Mesendoderm (in vitro differentiated cells): ENCODE measurements at regions not wholly inside any gene's neighbourhood (a gene's known extent, or its start where the extent isn't known, plus 50 kb on each side); places are given as distances from the start of the nearest gene placed in this dataset.

ENCODE experiments used
- DNase-seq: peaks from one replicate; pipeline ENCODE4 v3.0.0; 2013
- H2AK5ac ChIP-seq: 2 replicates; pipeline ENCODE4 v1.6.1; 2013; ENCODE audit warnings: low read length, inconsistent platforms
- H2BK120ac ChIP-seq: 2 replicates; pipeline ENCODE4 v1.6.1; 2013; ENCODE audit warnings: low read depth, mild to moderate bottlenecking, low read length, moderate library complexity, mixed read lengths
- H2BK15ac ChIP-seq: replicated peaks from 2 replicates; pipeline ENCODE4 v1.6.1; 2013; ENCODE audit warnings: low read depth, mild to moderate bottlenecking, moderate library complexity
- H2BK5ac ChIP-seq: 2 replicates; pipeline ENCODE4 v1.6.1; 2013; ENCODE audit warnings: low read length, inconsistent platforms
- H3K18ac ChIP-seq: 2 replicates; pipeline ENCODE4 v1.6.1; 2013; ENCODE audit warnings: mild to moderate bottlenecking, low read length, mixed read lengths
- H3K23ac ChIP-seq: one replicate; pipeline ENCODE4 v1.6.1; 2013; ENCODE audit warnings: low read length
- H3K27ac ChIP-seq: 2 replicates; pipeline ENCODE4 v1.5.1; 2013; ENCODE audit warnings: low read depth, mild to moderate bottlenecking, inconsistent platforms, low read length, moderate library complexity
- H3K27me3 ChIP-seq: 2 replicates; pipeline ENCODE4 v1.6.1; 2013; ENCODE audit warnings: low read length, control low read depth, mild to moderate bottlenecking, inconsistent platforms; ENCODE audit not compliant: insufficient read depth, poor library complexity
- H3K36me3 ChIP-seq: 2 replicates; pipeline ENCODE4 v1.6.1; 2013; ENCODE audit warnings: low read length, inconsistent platforms; ENCODE audit not compliant: control insufficient read depth, insufficient read depth
- H3K4ac ChIP-seq: one replicate; pipeline ENCODE4 v1.6.1; 2013; ENCODE audit warnings: low read depth, mild to moderate bottlenecking, low read length, moderate library complexity
- H3K4me1 ChIP-seq: 2 replicates; pipeline ENCODE4 v1.6.1; 2013; ENCODE audit warnings: low read depth, low read length, inconsistent platforms; ENCODE audit not compliant: control insufficient read depth
- H3K4me2 ChIP-seq: 2 replicates; pipeline ENCODE4 v1.6.1; 2013; ENCODE audit warnings: low read length
- H3K4me3 ChIP-seq: 2 replicates; pipeline ENCODE4 v1.5.1; 2013; ENCODE audit warnings: mild to moderate bottlenecking, low read length
- H3K56ac ChIP-seq: one replicate; pipeline ENCODE4 v1.6.1; 2013; ENCODE audit warnings: low read length
- H3K79me1 ChIP-seq: 2 replicates; pipeline ENCODE4 v1.6.1; 2013; ENCODE audit warnings: low read length, inconsistent platforms
- H3K79me2 ChIP-seq: 2 replicates; pipeline ENCODE4 v1.6.1; 2013; ENCODE audit warnings: mild to moderate bottlenecking, low read length; ENCODE audit not compliant: control insufficient read depth, insufficient read depth
- H3K9ac ChIP-seq: 2 replicates; pipeline ENCODE4 v1.6.1; 2013; ENCODE audit warnings: low read length, inconsistent platforms
- H4K5ac ChIP-seq: one replicate; pipeline ENCODE4 v1.6.1; 2013; ENCODE audit warnings: low read length
- H4K8ac ChIP-seq: one replicate; pipeline ENCODE4 v1.6.1; 2013; ENCODE audit warnings: low read depth, mild to moderate bottlenecking, control low read depth, low read length, moderate library complexity
- WGBS: extraction: QIAGEN DNeasy Blood & Tissue Kit; methylation state at CpG from one replicate; pipeline ENCODE4 v1.1.7; 2013; ENCODE audit warnings: low lambda C conversion rate, missing lambda C conversion rate; ENCODE audit not compliant: insufficient coverage; ENCODE audit errors: extremely low coverage; 5-methylcytosine and 5-hydroxymethylcytosine counted together

DNA sequence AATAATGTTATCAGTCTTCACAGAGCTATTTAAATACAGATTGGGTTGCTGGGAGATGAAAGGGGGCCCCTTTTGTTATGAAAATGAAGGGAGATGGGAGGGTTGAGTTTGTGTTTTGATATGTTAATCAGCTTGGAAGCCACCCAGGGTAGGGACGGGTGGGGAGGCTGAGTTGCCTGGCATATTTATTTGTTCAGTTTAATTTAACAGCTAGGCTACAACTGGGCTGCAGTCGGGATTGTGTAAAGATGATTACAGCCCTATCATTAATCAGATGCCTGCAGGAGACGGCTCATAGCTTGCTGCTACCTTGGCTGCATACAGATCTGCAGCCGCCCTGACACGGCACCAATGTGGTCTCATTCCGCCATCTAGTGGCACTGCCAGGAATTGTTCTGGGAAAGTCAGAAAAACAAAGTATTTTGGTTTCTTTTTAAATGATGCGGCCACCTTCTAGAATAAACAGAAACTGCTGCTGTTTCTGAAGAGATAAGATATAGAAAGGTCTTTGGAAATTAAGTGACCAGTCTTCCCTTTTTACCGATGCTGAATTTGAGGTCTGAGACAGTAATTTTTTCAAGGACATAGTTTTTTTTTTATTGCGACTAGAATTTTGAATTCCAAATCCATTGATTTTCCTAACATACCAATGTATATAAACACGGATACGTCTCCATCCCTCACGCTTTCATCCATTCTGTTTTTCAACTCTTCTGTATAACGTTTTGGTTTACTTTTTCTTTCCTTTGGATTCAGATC, 458.0 kb upstream of the ASIC2 start:
- Histone ChIP-seq H4K5ac (no peak overlapping the region), H3K18ac (no peak overlapping the region), H3K56ac (no peak overlapping the region), H3K23ac (no peak overlapping the region), H3K36me3 (no peaks in the 10 kb centered on the region), H3K4me1 (peaks cover 6% of the 10 kb centered on the region), H3K79me1 (no peaks in the 10 kb centered on the region), H2BK5ac (no peak overlapping the region), H3K4me2 (no peak overlapping the region), H3K4me3 (no peak overlapping the region), H3K9ac (no peak overlapping the region), H3K27me3 (no peaks in the 10 kb centered on the region), H2BK120ac (no peak overlapping the region), H3K4ac (no peak overlapping the region), H4K8ac (no peak overlapping the region), H2BK15ac (no peak overlapping the region), H2AK5ac (no peak overlapping the region), H3K27ac (no peak overlapping the region), H3K79me2 (no peaks in the 10 kb centered on the region)
- WGBS: no CpG with 5 or more reads among the region's 13 CpGs
- peak; percentile 81 for DNase-seq

DNA sequence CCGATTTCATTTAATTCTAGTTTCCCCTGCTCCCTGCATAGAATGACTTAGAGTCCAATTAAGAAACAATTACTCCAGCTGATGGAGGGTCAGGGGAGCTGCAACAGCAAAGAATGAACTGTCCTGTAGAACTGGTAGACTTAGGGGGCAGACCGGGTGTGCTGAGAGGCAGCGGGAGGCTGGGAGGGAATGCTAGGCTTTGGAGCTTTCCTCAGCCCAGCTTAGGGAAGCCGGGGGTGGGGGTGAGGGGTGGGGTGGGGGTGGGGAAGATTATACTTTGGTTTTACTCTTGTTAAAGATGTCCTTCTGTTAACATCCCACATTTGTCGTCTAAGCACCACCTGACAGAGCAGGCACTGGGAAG, 458.6 kb upstream of the ASIC2 start:
- H3K27me3 ChIP-seq: no peaks in the 10 kb centered on the region
- no peak overlapping the region for H4K5ac ChIP-seq
- H3K4me2 ChIP-seq: no peak overlapping the region
- peak; percentile 37 for DNase-seq
- H3K4me1 ChIP-seq: peaks cover 6% of the 10 kb centered on the region
- H2BK120ac ChIP-seq: no peak overlapping the region
- no peak overlapping the region for H3K18ac ChIP-seq
- H3K56ac ChIP-seq: no peak overlapping the region
- no peak overlapping the region for H2BK5ac ChIP-seq
- no peak overlapping the region for H3K4me3 ChIP-seq
- no peaks in the 10 kb centered on the region for H3K36me3 ChIP-seq
- no peaks in the 10 kb centered on the region for H3K79me2 ChIP-seq
- no peak overlapping the region for H4K8ac ChIP-seq
- H3K9ac ChIP-seq: no peak overlapping the region
- no peak overlapping the region for H3K27ac ChIP-seq
- no peak overlapping the region for H3K4ac ChIP-seq
- no peak overlapping the region for H2BK15ac ChIP-seq
- no peak overlapping the region for H2AK5ac ChIP-seq
- H3K79me1 ChIP-seq: no peaks in the 10 kb centered on the region
- no CpG with 5 or more reads among the region's 5 CpGs for WGBS
- H3K23ac ChIP-seq: no peak overlapping the region

DNA sequence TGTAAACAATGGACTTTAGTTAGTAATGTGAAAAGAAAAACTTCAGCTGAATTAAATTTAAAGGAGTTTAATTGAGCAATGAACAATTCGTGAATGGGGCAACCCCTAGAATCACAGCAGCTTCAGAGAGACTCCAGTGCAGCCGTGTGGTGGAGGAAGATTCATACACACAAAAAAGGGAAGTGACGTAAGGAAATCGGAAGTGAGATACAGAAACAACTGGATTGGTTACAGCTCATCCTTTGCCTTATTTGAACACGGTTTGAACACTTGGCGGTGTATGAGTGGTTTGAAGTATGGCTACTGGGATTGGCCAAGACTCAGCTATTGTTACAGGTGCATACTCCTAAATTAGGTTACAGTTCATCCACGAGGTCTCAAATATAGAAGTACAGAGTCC, 460.4 kb upstream of the ASIC2 start:
- no peak overlapping the region for H2AK5ac ChIP-seq
- H3K23ac ChIP-seq: no peak overlapping the region
- no peak for DNase-seq
- no peak overlapping the region for H3K4me2 ChIP-seq
- no peak overlapping the region for H3K9ac ChIP-seq
- H3K27me3 ChIP-seq: no peaks in the 10 kb centered on the region
- H2BK120ac ChIP-seq: no peak overlapping the region
- no peak overlapping the region for H3K4ac ChIP-seq
- no peak overlapping the region for H2BK5ac ChIP-seq
- no peak overlapping the region for H2BK15ac ChIP-seq
- H3K4me3 ChIP-seq: no peak overlapping the region
- no peak overlapping the region for H3K27ac ChIP-seq
- H3K56ac ChIP-seq: no peak overlapping the region
- H4K5ac ChIP-seq: no peak overlapping the region
- H3K36me3 ChIP-seq: no peaks in the 10 kb centered on the region
- no peaks in the 10 kb centered on the region for H3K79me2 ChIP-seq
- H4K8ac ChIP-seq: no peak overlapping the region
- H3K79me1 ChIP-seq: no peaks in the 10 kb centered on the region
- peaks cover 6% of the 10 kb centered on the region for H3K4me1 ChIP-seq
- WGBS: no CpG with 5 or more reads among the region's 7 CpGs
- no peak overlapping the region for H3K18ac ChIP-seq

DNA sequence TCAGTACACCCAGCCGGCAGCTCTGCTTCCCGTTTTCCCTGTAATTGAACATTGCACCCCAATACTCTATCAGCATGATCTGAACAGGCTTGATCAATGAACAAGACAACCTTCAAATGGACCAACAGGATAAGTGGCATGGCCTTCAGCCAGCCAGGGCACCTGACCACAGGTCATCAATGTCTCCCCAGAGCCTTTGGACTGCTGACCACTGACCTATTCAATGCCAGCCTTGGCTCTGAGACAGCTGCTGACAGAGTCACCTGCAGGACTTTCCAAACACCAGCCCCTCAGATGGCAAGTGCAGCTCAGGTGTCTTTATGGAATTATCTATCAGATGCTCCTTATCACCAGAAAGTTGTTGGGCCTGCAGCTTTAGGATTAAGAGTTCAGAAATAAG, 462.9 kb upstream of the ASIC2 start:
- DNase-seq: no peak
- H3K18ac ChIP-seq: no peak overlapping the region
- no peak overlapping the region for H3K4me2 ChIP-seq
- no peak overlapping the region for H3K23ac ChIP-seq
- no peak overlapping the region for H4K5ac ChIP-seq
- no CpG with 5 or more reads among the region's 2 CpGs for WGBS
- H2AK5ac ChIP-seq: no peak overlapping the region
- no peak overlapping the region for H3K27ac ChIP-seq
- H3K9ac ChIP-seq: no peak overlapping the region
- H2BK5ac ChIP-seq: no peak overlapping the region
- H3K4me3 ChIP-seq: no peak overlapping the region
- H3K79me1 ChIP-seq: no peaks in the 10 kb centered on the region
- no peaks in the 10 kb centered on the region for H3K79me2 ChIP-seq
- H2BK120ac ChIP-seq: no peak overlapping the region
- no peaks in the 10 kb centered on the region for H3K27me3 ChIP-seq
- no peak overlapping the region for H4K8ac ChIP-seq
- no peaks in the 10 kb centered on the region for H3K4me1 ChIP-seq
- H2BK15ac ChIP-seq: no peak overlapping the region
- no peak overlapping the region for H3K56ac ChIP-seq
- no peaks in the 10 kb centered on the region for H3K36me3 ChIP-seq
- H3K4ac ChIP-seq: no peak overlapping the region

DNA sequence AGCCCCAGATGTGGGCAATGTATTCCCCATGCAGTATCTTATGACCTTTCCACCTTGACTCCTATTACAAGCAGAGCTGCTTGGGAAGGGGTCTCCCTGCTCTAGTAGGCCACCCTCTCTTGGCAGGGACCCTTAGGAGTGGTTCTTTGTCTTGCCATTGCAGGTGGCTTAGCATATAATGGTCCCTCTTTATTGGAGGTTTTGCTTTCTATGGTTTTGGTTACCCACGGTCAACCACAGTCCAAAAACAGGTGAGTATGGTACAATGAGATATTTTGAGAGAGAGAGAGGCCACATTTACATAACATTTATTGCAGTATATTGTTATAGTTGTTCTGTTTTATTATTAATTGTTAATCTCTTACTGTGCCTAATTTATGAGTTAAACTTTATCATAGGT, 472.8 kb upstream of the ASIC2 start:
- WGBS: no CpG with 5 or more reads among the region's 1 CpG

DNA sequence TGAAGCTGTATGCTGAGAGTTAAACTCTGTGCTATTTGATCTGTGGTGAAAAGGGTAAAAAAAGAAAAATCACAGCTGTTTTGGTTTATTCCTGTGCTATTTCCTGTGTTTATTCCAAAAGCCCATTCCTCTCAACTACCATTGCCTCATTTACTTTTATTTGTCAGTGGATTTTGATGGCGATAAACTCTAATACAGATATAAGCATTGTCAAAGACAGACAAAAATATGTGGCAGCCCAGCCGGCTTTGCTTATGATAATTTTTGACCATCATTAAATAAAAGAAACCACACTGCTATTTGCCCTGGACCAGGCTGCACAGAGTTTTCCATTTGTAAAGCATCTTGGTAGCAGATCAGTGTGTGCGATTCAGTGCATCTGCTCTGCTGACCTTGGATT, 473.6 kb upstream of the ASIC2 start:
- Histone ChIP-seq H3K4me1 (no peaks in the 10 kb centered on the region), H3K18ac (no peak overlapping the region), H2BK5ac (no peak overlapping the region), H3K4me3 (no peak overlapping the region), H3K79me2 (no peaks in the 10 kb centered on the region), H3K79me1 (no peaks in the 10 kb centered on the region), H3K27ac (no peak overlapping the region), H3K23ac (no peak overlapping the region), H3K36me3 (no peaks in the 10 kb centered on the region), H3K9ac (no peak overlapping the region), H3K27me3 (no peaks in the 10 kb centered on the region), H2AK5ac (no peak overlapping the region), H4K5ac (no peak overlapping the region), H3K4ac (no peak overlapping the region), H2BK15ac (no peak overlapping the region), H4K8ac (no peak overlapping the region), H2BK120ac (no peak overlapping the region), H3K4me2 (no peak overlapping the region), H3K56ac (no peak overlapping the region)
- no peak for DNase-seq
- no CpG with 5 or more reads among the region's 3 CpGs for WGBS

More for the DNA sequence above, 472.8 kb upstream of the ASIC2 start:
- Histone ChIP-seq H2BK120ac (no peak overlapping the region), H3K23ac (no peak overlapping the region), H3K4me1 (no peaks in the 10 kb centered on the region), H3K79me2 (no peaks in the 10 kb centered on the region), H4K8ac (no peak overlapping the region), H3K27ac (no peak overlapping the region), H2BK15ac (no peak overlapping the region), H3K9ac (no peak overlapping the region), H2BK5ac (no peak overlapping the region), H3K79me1 (no peaks in the 10 kb centered on the region), H2AK5ac (no peak overlapping the region), H3K4ac (no peak overlapping the region), H3K36me3 (no peaks in the 10 kb centered on the region), H3K18ac (no peak overlapping the region), H4K5ac (no peak overlapping the region), H3K4me3 (no peak overlapping the region), H3K4me2 (no peak overlapping the region), H3K56ac (no peak overlapping the region), H3K27me3 (no peaks in the 10 kb centered on the region)
- DNase-seq: no peak
